Body of pancreas (tissue), 4 donors: ENCODE measurements at regions not wholly inside any gene's neighbourhood (a gene's known extent, or its start where the extent isn't known, plus 50 kb on each side); places are given as distances from the start of the nearest gene placed in this dataset.

Experiments
- ATAC-seq: fragments of 150-250 bp; one replicate; pipeline ENCODE4 v1.9.1; 2016
- DNase-seq, 4 donors: peaks; one replicate each; pipeline ENCODE4 v3.0.0-alpha.2; 2019
- H3K27ac ChIP-seq, 4 donors: fragments of 200-600 bp; sonication (generic); 1 replicate in 3 of 4; 2 replicates in 1 of 4; pipeline versions ENCODE4 v1.5.1 to v1.6.1; 2016 to 2019; ENCODE audit warnings: mild to moderate bottlenecking in 1 of 4, mixed read lengths in 1 of 4, moderate library complexity in 1 of 4
- H3K27me3 ChIP-seq, 2 donors: fragments of 200-600 bp; sonication (generic); one replicate each; pipeline ENCODE4 v1.6.0; 2016; ENCODE audit warnings: mild to moderate bottlenecking in 1 of 2
- H3K36me3 ChIP-seq, 2 donors: fragments of 200-600 bp; sonication (generic); replicated peaks in 1 of 2; 2 replicates each; pipeline ENCODE4 v1.5.1; 2016; ENCODE audit warnings: low read depth in 2 of 2; ENCODE audit not compliant: insufficient read depth in 1 of 2
- H3K4me1 ChIP-seq: fragments of 200-600 bp; sonication (generic); one replicate; pipeline ENCODE4 v1.6.0; 2016
- H3K4me3 ChIP-seq, 2 donors: fragments of 200-600 bp; sonication (generic); 1 replicate in 1 of 2; 2 replicates in 1 of 2; pipeline ENCODE4 v1.5.1; 2016 to 2019
- H3K9me3 ChIP-seq, 3 donors: fragments of 200-600 bp; sonication (generic); 1 replicate in 2 of 3; 2 replicates in 1 of 3; pipeline ENCODE4 v1.5.1; 2016
- POLR2A ChIP-seq, 3 donors: fragments of 450-650 bp; IDR thresholded peaks; one replicate each; pipeline ENCODE4 v1.6.1; 2016; ENCODE audit warnings: antibody characterized with exemption in 3 of 3, mild to moderate bottlenecking in 2 of 3
- WGBS, 2 donors: methylation state at CpG; one replicate each; pipeline ENCODE4 v1.1.5; 2017; 5-methylcytosine and 5-hydroxymethylcytosine counted together
- intact Hi-C: fragments of 100-400 bp; cut with DNase I; formaldehyde crosslinking; loops from one replicate; pipeline ENCODE4 v1.15.1; 2023
- TF ChIP-seq, protein P1 (sequence below), 7 experiments: fragments of 450-650 bp in 4 of 7; fragments of 200-600 bp in 3 of 7; sonication (generic) in 3 of 7; IDR thresholded peaks; one replicate each; pipeline ENCODE4 v1.5.1; 2016 to 2019; ENCODE audit warnings: antibody characterized with exemption in 7 of 7

DNA sequence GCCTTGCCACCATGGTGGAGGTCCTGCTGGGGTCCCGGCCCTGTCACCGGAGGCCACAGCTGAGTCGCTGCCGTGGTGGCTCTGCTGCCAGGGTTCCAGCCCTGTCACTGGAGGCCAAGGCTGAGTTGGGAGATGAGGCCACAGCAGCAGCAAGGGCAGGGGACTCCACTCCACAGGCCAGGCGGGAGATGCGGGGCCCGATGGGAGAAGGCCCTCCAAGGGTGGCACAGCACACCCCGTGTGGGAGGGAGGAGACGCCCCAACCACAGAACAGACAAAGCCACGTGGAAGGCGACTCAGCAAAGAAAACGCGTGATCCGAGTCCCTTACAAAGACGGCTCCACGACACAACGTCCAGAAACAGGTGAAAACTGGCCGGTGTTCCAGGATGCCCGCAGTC, 159.3 kb downstream of the BRD1 start:
- Histone ChIP-seq H3K4me3 (no peak overlapping the region), H3K27ac (no peak overlapping the region), H3K27me3 (peaks cover 0 to 22% of the 10 kb centered on the region in 2 donors), H3K4me1 (no peaks in the 10 kb centered on the region), H3K36me3 (no peaks in the 10 kb centered on the region), H3K9me3 (no peaks in the 10 kb centered on the region)
- intact Hi-C loops: no loop called here
- no peak for ATAC-seq
- 78 to 81% methylated on average over 14 to 19 of the region's 19 CpGs for WGBS, 2 donors
- DNase-seq: no peak
- TF ChIP-seq, protein P1, sequence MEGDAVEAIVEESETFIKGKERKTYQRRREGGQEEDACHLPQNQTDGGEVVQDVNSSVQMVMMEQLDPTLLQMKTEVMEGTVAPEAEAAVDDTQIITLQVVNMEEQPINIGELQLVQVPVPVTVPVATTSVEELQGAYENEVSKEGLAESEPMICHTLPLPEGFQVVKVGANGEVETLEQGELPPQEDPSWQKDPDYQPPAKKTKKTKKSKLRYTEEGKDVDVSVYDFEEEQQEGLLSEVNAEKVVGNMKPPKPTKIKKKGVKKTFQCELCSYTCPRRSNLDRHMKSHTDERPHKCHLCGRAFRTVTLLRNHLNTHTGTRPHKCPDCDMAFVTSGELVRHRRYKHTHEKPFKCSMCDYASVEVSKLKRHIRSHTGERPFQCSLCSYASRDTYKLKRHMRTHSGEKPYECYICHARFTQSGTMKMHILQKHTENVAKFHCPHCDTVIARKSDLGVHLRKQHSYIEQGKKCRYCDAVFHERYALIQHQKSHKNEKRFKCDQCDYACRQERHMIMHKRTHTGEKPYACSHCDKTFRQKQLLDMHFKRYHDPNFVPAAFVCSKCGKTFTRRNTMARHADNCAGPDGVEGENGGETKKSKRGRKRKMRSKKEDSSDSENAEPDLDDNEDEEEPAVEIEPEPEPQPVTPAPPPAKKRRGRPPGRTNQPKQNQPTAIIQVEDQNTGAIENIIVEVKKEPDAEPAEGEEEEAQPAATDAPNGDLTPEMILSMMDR (IDR thresholded peaks at IDR 0.05): no peak
- TF ChIP-seq POLR2A (IDR thresholded peaks at IDR 0.05): no peak

DNA sequence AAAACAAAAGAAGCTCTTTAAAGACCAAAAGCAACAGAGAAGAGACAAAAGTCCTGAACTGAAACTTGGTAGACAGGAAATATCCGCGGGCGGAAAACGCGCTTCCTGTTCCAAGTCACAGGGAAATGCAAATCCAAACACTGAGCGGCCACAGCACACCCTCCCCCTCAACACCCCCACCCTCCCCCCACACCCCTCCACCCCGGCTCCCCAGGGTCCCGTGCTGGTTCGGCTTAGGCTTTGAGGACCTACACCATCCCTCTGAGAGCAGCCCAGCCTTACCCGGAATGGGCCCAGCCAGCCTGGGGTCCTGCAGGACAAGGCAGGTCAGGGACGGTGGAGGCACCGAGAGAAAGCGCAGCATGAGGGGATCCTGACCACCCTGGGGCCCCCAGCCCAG, 160.4 kb downstream of the BRD1 start:
- no peaks in the 10 kb centered on the region for H3K4me1 ChIP-seq
- no peak overlapping the region for H3K4me3 ChIP-seq
- ATAC-seq: no peak
- WGBS, 2 donors: 37 to 53% methylated on average over 7 to 12 of the region's 13 CpGs
- no peaks in the 10 kb centered on the region for H3K9me3 ChIP-seq
- peaks cover 0 to 22% of the 10 kb centered on the region in 2 donors for H3K27me3 ChIP-seq
- H3K27ac ChIP-seq: no peak overlapping the region
- no peak for TF ChIP-seq POLR2A (IDR thresholded peaks at IDR 0.05)
- intact Hi-C loops: no loop called here
- no peaks in the 10 kb centered on the region for H3K36me3 ChIP-seq
- DNase-seq: peak in 1 of 4 donors; percentile 8

DNA sequence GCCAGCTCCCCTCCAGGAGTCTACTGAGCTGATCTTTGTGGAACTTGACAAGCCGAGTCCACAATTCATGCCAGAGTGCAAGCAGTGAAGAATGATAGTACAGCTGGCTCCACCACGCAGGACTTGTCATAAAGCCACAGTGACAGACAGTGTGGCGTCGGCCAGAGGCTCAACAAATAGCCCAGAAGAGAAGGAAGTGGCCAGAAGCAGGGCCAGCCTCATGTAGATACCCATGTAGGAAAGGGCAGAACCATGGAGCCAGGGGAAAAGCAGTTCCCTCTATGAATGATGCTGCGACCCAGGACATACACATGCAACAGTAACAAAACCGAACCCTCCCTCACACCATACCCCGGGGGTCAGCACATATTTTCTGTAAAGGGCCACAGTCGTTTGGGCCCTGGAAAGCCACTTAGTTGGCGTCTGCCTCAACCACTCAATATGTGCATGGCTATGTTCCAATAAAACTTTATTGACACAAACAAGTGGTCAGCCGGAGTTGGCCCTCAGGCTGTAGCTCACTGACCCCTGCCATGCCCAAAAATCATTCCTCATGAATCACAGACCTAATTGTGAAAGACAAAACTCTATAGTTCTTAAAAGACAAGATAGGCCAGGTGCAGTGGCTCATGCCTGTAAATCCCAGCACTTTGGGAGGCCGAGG, 161.4 kb downstream of the BRD1 start:
- no peaks in the 10 kb centered on the region for H3K9me3 ChIP-seq
- no peaks in the 10 kb centered on the region for H3K4me1 ChIP-seq
- TF ChIP-seq, protein P1 (IDR thresholded peaks at IDR 0.05): no peak
- no peak for TF ChIP-seq POLR2A (IDR thresholded peaks at IDR 0.05)
- ATAC-seq (no peak), DNase-seq (peak in 1 of 4 donors; percentile 2)
- no peak overlapping the region for H3K4me3 ChIP-seq
- H3K27me3 ChIP-seq: peaks cover 0 to 14% of the 10 kb centered on the region in 2 donors
- peak overlapping the region in 1 of 4 donors; percentile 16 for H3K27ac ChIP-seq
- no peaks in the 10 kb centered on the region for H3K36me3 ChIP-seq
- intact Hi-C loops: no loop called here
- 68% methylated on average over 10 to 11 of the region's 11 CpGs for WGBS, 2 donors

DNA sequence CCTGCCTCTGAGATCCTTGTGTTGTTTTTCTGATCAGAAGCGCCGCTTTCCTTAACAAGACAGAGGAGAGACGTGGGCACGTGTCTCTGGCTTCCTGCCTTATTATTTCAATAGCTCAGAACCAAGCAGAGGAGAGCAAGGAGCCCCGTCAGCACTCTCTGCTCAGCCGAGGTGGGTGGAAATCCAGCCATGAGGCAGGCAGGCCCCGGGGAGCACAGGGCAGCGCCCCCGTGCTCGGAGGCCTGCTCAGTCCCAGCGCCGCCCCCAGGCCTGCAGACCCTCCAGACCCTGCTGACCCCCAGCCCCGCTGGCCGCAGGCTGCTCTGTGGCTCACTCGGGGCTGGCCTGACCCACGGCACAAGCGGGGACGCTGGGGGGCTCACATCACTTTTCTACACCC, 162.8 kb downstream of the BRD1 start:
- ATAC-seq (no peak), DNase-seq (no peak)
- Histone ChIP-seq H3K27ac (no peak overlapping the region), H3K36me3 (no peaks in the 10 kb centered on the region), H3K4me3 (no peak overlapping the region), H3K27me3 (peaks cover 0 to 12% of the 10 kb centered on the region in 2 donors), H3K4me1 (no peaks in the 10 kb centered on the region), H3K9me3 (no peaks in the 10 kb centered on the region)
- intact Hi-C loops: no loop called here
- 52 to 67% methylated on average over 11 to 18 of the region's 18 CpGs for WGBS, 2 donors
- TF ChIP-seq, protein P1 (IDR thresholded peaks at IDR 0.05): no peak
- no peak for TF ChIP-seq POLR2A (IDR thresholded peaks at IDR 0.05)

DNA sequence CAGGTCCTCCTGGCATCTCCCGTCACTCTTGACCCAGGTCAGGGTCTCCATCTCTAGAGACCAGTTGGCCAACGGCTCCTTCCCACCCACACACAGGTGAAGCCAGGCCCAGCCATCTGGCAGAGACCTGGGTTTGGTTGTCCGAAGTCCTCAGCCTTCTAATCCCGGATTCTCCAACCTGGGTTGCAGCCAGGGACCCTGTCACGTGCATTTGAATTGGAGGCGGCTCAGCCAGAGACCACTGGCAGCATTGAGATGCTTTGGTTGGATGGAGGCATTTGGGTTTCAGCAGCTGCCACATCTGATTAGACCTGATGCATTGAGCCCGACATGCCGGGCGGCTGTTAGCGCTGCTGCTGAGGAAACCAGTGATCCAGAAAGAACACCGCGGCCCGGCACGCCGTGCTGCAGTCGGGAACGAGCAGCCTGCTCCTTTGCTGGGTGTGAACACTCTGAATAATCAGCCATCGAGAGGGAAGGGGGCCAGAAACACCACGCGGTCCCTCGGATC, 163.2 kb downstream of the BRD1 start:
- Histone ChIP-seq H3K27ac (no peak overlapping the region), H3K4me1 (no peaks in the 10 kb centered on the region), H3K36me3 (no peaks in the 10 kb centered on the region), H3K9me3 (no peaks in the 10 kb centered on the region), H3K27me3 (peaks cover 0 to 12% of the 10 kb centered on the region in 2 donors), H3K4me3 (no peak overlapping the region)
- ATAC-seq (no peak), DNase-seq (peak in 1 of 4 donors; percentile 5)
- WGBS, 2 donors: 52 to 63% methylated on average over 18 to 21 of the region's 21 CpGs
- intact Hi-C loops: no loop called here
- TF ChIP-seq, protein P1 (IDR thresholded peaks at IDR 0.05): no peak
- no peak for TF ChIP-seq POLR2A (IDR thresholded peaks at IDR 0.05)
